IMR-90 (cell line): ENCODE measurements at regions not wholly inside any gene's neighbourhood (a gene's known extent, or its start where the extent isn't known, plus 50 kb on each side); places are given as distances from the start of the nearest gene placed in this dataset.

Experiments
- ATAC-seq: fragments of 200-7000 bp; cut with Tn5 transposase; 2 replicates; pipeline ENCODE4 v1.9.1; 2020; ENCODE audit warnings: low read depth, mild to moderate bottlenecking, moderate library complexity
- BruUV-seq: library from RNA; stranded (reverse); fragments of 400-500 nt; replicated peaks from 2 replicates; lab custom pipeline; 2021; lab: Mats Ljungman, UMichigan
- CTCF ChIA-PET: fragments of 300-600 bp; formaldehyde crosslinking; extraction: SDS; loops from one replicate; lab custom pipeline; 2021; ENCODE audit warnings: antibody characterized with exemption; lab: Yijun Ruan, JAX
- POLR2A ChIA-PET: fragments of 300-600 bp; sonication (Branson Sonifier 250); formaldehyde crosslinking; loops from one replicate; lab custom pipeline; 2022; ENCODE audit warnings: antibody characterized with exemption; ENCODE audit not compliant: unreplicated experiment; lab: Charles Lee
- DNase-seq: peaks from one replicate; pipeline ENCODE4 v3.0.0; 2013
- H2AFZ ChIP-seq: replicated peaks from 2 replicates; pipeline ENCODE3; 2013; ENCODE audit warnings: low read length, mild to moderate bottlenecking; ENCODE audit not compliant: poor library complexity
- H2AK5ac ChIP-seq: 2 replicates; pipeline ENCODE4 v1.6.1; 2013; ENCODE audit warnings: low read depth, low read length, inconsistent platforms
- H2AK9ac ChIP-seq: replicated peaks from 2 replicates; pipeline ENCODE3; 2013; ENCODE audit warnings: mild to moderate bottlenecking, low read depth, low read length, moderate library complexity; ENCODE audit not compliant: poor library complexity
- H2BK120ac ChIP-seq: 2 replicates; pipeline ENCODE4 v1.6.1; 2013; ENCODE audit warnings: low read depth, low read length, inconsistent platforms
- H2BK15ac ChIP-seq: 3 replicates; pipeline ENCODE4 v1.6.1; 2013; ENCODE audit warnings: low read depth, low read length, inconsistent platforms
- H2BK20ac ChIP-seq: 2 replicates; pipeline ENCODE4 v1.6.1; 2013; ENCODE audit warnings: low read depth, mild to moderate bottlenecking, inconsistent platforms, low read length, moderate library complexity
- H2BK5ac ChIP-seq: 2 replicates; pipeline ENCODE4 v1.6.1; 2013; ENCODE audit warnings: mild to moderate bottlenecking, low read depth, low read length, inconsistent platforms; ENCODE audit not compliant: poor library complexity, severe bottlenecking
- H3K14ac ChIP-seq: replicated peaks from 2 replicates; pipeline ENCODE4 v1.6.1; 2013; ENCODE audit warnings: low read depth, low read length, inconsistent platforms
- H3K18ac ChIP-seq: 2 replicates; pipeline ENCODE4 v1.6.1; 2013; ENCODE audit warnings: low read depth, low read length, control low read depth
- H3K23ac ChIP-seq: 2 replicates; pipeline ENCODE4 v1.6.1; 2013; ENCODE audit warnings: low read depth, low read length, inconsistent platforms
- H3K27ac ChIP-seq: 2 replicates; pipeline ENCODE4 v1.5.1; 2013; ENCODE audit warnings: mild to moderate bottlenecking, control low read depth, low read length; ENCODE audit not compliant: insufficient read depth
- H3K27me3 ChIP-seq: 2 replicates; pipeline ENCODE4 v1.6.1; 2013; ENCODE audit warnings: low read length; ENCODE audit not compliant: control insufficient read depth, insufficient read depth
- H3K36me3 ChIP-seq: 2 replicates; pipeline ENCODE4 v1.6.1; 2013; ENCODE audit warnings: low read length, mixed read lengths; ENCODE audit not compliant: control insufficient read depth, insufficient read depth
- H3K4ac ChIP-seq: 2 replicates; pipeline ENCODE4 v1.6.1; 2013; ENCODE audit warnings: low read depth, low read length, inconsistent platforms
- H3K4me1 ChIP-seq: 2 replicates; pipeline ENCODE4 v1.6.1; 2013; ENCODE audit warnings: low read length, mixed read lengths; ENCODE audit not compliant: control insufficient read depth, insufficient read depth
- H3K4me2 ChIP-seq: 2 replicates; pipeline ENCODE4 v1.6.1; 2013; ENCODE audit warnings: low read depth, mild to moderate bottlenecking, control low read depth, low read length, moderate library complexity
- H3K4me3 ChIP-seq: 2 replicates; pipeline ENCODE4 v1.5.1; 2013; ENCODE audit warnings: low read depth, mild to moderate bottlenecking, control low read depth, low read length, moderate library complexity; ENCODE audit not compliant: insufficient read depth
- H3K56ac ChIP-seq: 2 replicates; pipeline ENCODE4 v1.6.1; 2013; ENCODE audit warnings: low read length, inconsistent platforms; ENCODE audit not compliant: insufficient read depth; ENCODE audit errors: extremely low read depth
- H3K79me1 ChIP-seq, 2 experiments: 2 replicates each; pipeline ENCODE4 v1.6.1; 2013; ENCODE audit warnings: low read length in 2 of 2, inconsistent platforms in 1 of 2, low read depth in 1 of 2
- H3K9ac ChIP-seq: 2 replicates; pipeline ENCODE4 v1.6.1; 2013; ENCODE audit warnings: low read depth, low read length, control low read depth
- H3K9me1 ChIP-seq: 2 replicates; pipeline ENCODE4 v1.6.1; 2013; ENCODE audit warnings: low read length, inconsistent platforms; ENCODE audit not compliant: insufficient read depth
- H3K9me3 ChIP-seq: 2 replicates; pipeline ENCODE4 v1.6.1; 2013; ENCODE audit warnings: low read length; ENCODE audit not compliant: control insufficient read depth, insufficient read depth
- H4K20me1 ChIP-seq: 2 replicates; pipeline ENCODE4 v1.6.1; 2013; ENCODE audit warnings: low read length, inconsistent platforms; ENCODE audit not compliant: insufficient read depth
- H4K5ac ChIP-seq: 2 replicates; pipeline ENCODE4 v1.6.1; 2013; ENCODE audit warnings: mild to moderate bottlenecking, low read depth, low read length, control low read depth
- H4K8ac ChIP-seq, 2 experiments: 2 replicates each; pipeline ENCODE4 v1.6.1; 2013; ENCODE audit warnings: low read depth in 2 of 2, low read length in 2 of 2, control low read depth in 1 of 2, inconsistent platforms in 1 of 2
- H4K91ac ChIP-seq: 2 replicates; pipeline ENCODE4 v1.6.1; 2013; ENCODE audit warnings: low read depth, low read length, inconsistent platforms; ENCODE audit not compliant: insufficient read depth
- BHLHE40 ChIP-seq: fragments of 150-350 bp; IDR thresholded peaks from 2 replicates; pipeline ENCODE4 v1.6.1; 2016; ENCODE audit warnings: mild to moderate bottlenecking, low read depth, low read length
- CEBPB ChIP-seq: IDR thresholded peaks from 2 replicates; pipeline ENCODE4 v1.6.1; 2012; ENCODE audit warnings: low read depth, low read length, improper control_type of control experiment
- CHD1 ChIP-seq: IDR thresholded peaks from 2 replicates; pipeline ENCODE4 v1.6.1; 2012; ENCODE audit warnings: low read depth, low read length, improper control_type of control experiment
- CTCF ChIP-seq: conservative IDR thresholded peaks from 2 replicates; pipeline ENCODE4 v1.5.1; 2012; ENCODE audit warnings: mild to moderate bottlenecking, low read depth, low read length, improper control_type of control experiment
- ELK1 ChIP-seq: fragments of 150-350 bp; IDR thresholded peaks from 2 replicates; pipeline ENCODE4 v1.6.1; 2016; ENCODE audit warnings: low read depth, mild to moderate bottlenecking, low read length, moderate library complexity, borderline replicate concordance
- MAFK ChIP-seq: IDR thresholded peaks from 2 replicates; pipeline ENCODE4 v1.6.1; 2012; ENCODE audit warnings: low read depth, low read length, improper control_type of control experiment
- MAZ ChIP-seq: IDR thresholded peaks from 2 replicates; pipeline ENCODE4 v1.6.1; 2012; ENCODE audit warnings: low read depth, mild to moderate bottlenecking, low read length, improper control_type of control experiment, moderate library complexity, borderline replicate concordance
- MXI1 ChIP-seq: IDR thresholded peaks from 2 replicates; pipeline ENCODE4 v1.6.1; 2012; ENCODE audit warnings: low read depth, mild to moderate bottlenecking, low read length, moderate library complexity, borderline replicate concordance
- NFE2L2 ChIP-seq: fragments of 150-350 bp; IDR thresholded peaks from 2 replicates; pipeline ENCODE4 v1.6.1; 2016; ENCODE audit warnings: low read depth, mild to moderate bottlenecking, low read length
- RAD21 ChIP-seq: IDR thresholded peaks from 2 replicates; pipeline ENCODE4 v1.6.1; 2012; ENCODE audit warnings: low read length, improper control_type of control experiment
- RCOR1 ChIP-seq: IDR thresholded peaks from 2 replicates; pipeline ENCODE4 v1.6.1; 2012; ENCODE audit warnings: mild to moderate bottlenecking, low read length, improper control_type of control experiment; ENCODE audit not compliant: insufficient replicate concordance
- RFX5 ChIP-seq: IDR thresholded peaks from 2 replicates; pipeline ENCODE4 v1.8.0; 2012; ENCODE audit warnings: low read depth, mild to moderate bottlenecking, low read length, moderate library complexity
- SMC3 ChIP-seq: fragments of 150-350 bp; IDR thresholded peaks from 2 replicates; pipeline ENCODE4 v1.6.1; 2016; ENCODE audit warnings: low read depth, mild to moderate bottlenecking, antibody characterized with exemption, low read length, moderate library complexity
- whole genome bisulfite sequencing, 2 experiments: methylation state at CpG; one replicate each; pipeline versions ENCODE4 v1.1.5 to v1.1.7; 2013; ENCODE audit warnings: missing lambda C conversion rate in 2 of 2; ENCODE audit not compliant: insufficient read length in 1 of 2; ENCODE audit errors: extremely low coverage in 2 of 2; 5-methylcytosine and 5-hydroxymethylcytosine counted together
- dilution Hi-C: fragments of 300-500 bp; cut with HindIII; formaldehyde crosslinking; loops from one replicate; pipeline ENCODE4 v1.14.3; 2018; ENCODE audit warnings: low sequenced_read_pairs; ENCODE audit not compliant: unreplicated experiment
- in situ Hi-C: fragments of 300-500 bp; cut with MboI; formaldehyde crosslinking; loops from 3 replicates; pipeline ENCODE4 v1.14.3; 2019; ENCODE audit warnings: low sequenced_read_pairs, inconsistent platforms, mixed read lengths
- intact Hi-C: fragments of 100-400 bp; cut with micrococcal nuclease; formaldehyde crosslinking; loops from 2 replicates; pipeline ENCODE4 v1.10.0; 2022

- H3K27ac ChIP-seq = no peak overlapping the region
- 79% methylated on average over 10 of the region's 28 CpGs; no CpG with 5 or more reads in 1 of the 2 experiments for WGBS, 2 experiments
- H4K20me1 ChIP-seq = no peaks in the 10 kb centered on the region
- no peak overlapping the region for H3K4ac ChIP-seq
- ATAC-seq (no peak), DNase-seq (no peak)
- H2BK5ac ChIP-seq = no peak overlapping the region
- H2BK20ac ChIP-seq = no peak overlapping the region
- no peak overlapping the region for H3K23ac ChIP-seq
- H4K8ac ChIP-seq = no peak overlapping the region
- no peak overlapping the region for H2BK120ac ChIP-seq
- no peak overlapping the region for H3K14ac ChIP-seq
- ChIA-PET CTCF (no interaction called here), POLR2A (no interaction called here)
- H3K36me3 ChIP-seq = no peaks in the 10 kb centered on the region
- no peaks in the 10 kb centered on the region for H3K4me1 ChIP-seq
- no peak overlapping the region for H4K91ac ChIP-seq
- no peaks in the 10 kb centered on the region for H3K9me1 ChIP-seq
- no peak overlapping the region for H3K18ac ChIP-seq
- H2BK15ac ChIP-seq = no peak overlapping the region
- no peak overlapping the region for H2AFZ ChIP-seq
- intact Hi-C loops = no loop called here
- 0 out of 2 replicates have a peak, but pooled peaks cover 2% of the 10 kb centered on the region for H3K9me3 ChIP-seq
- no peak overlapping the region for H2AK9ac ChIP-seq
- no peaks in the 10 kb centered on the region for H3K79me1 ChIP-seq
- H3K4me2 ChIP-seq = no peak overlapping the region
- no peak overlapping the region for H4K5ac ChIP-seq
- no peak overlapping the region for H3K9ac ChIP-seq
- H3K4me3 ChIP-seq = no peak overlapping the region
- no TSS peak for BruUV-seq
- H2AK5ac ChIP-seq = no peak overlapping the region
- no peak overlapping the region for H3K56ac ChIP-seq
- TF ChIP-seq NFE2L2 (no peak), SMC3 (no peak), ELK1 (no peak), RAD21 (no peak), BHLHE40 (no peak), CTCF (no peak), RFX5 (no peak), RCOR1 (no peak), MAZ (no peak), CHD1 (no peak), MAFK (no peak), CEBPB (no peak), MXI1 (no peak)
- in situ Hi-C loops = no loop called here
- dilution Hi-C loops = no loop called here
- peaks cover 45% of the 10 kb centered on the region for H3K27me3 ChIP-seq
Measured at GRCh38 chr16:86060381-86061317, 161.7 kb downstream of the IRF8 start.
